CD4-positive, alpha-beta T cell (primary cell): ENCODE measurements at regions not wholly inside any gene's neighbourhood (a gene's known extent, or its start where the extent isn't known, plus 50 kb on each side); places are given as distances from the start of the nearest gene placed in this dataset.

Source experiments
- ATAC-seq: fragments of 200-7000 bp; cut with Tn5 transposase; one replicate; pipeline ENCODE4 v1.10.0; 2022; ENCODE audit warnings: mild to moderate bottlenecking; ENCODE audit not compliant: poor library complexity
- CTCF ChIA-PET: fragments of 350-600 bp; sonication (Branson Sonifier 250); formaldehyde crosslinking; loops from one replicate; lab custom pipeline; 2021; ENCODE audit warnings: antibody characterized with exemption, inconsistent platforms; lab: Charles Lee
- POLR2A ChIA-PET: fragments of 350-600 bp; sonication (Branson Sonifier 250); formaldehyde crosslinking; loops from one replicate; lab custom pipeline; 2021; ENCODE audit warnings: antibody characterized with exemption, inconsistent platforms; lab: Charles Lee
- DNase-seq, 14 experiments: peaks; one replicate each; pipeline ENCODE4 v3.0.0-alpha.2; 2013 to 2020; ENCODE audit warnings: mixed read lengths in 2 of 14
- H3K27ac ChIP-seq, 2 donors: one replicate each; pipeline versions ENCODE4 v1.5.1 to v1.7.0; 2013; ENCODE audit warnings: low read length in 2 of 2, low read depth in 1 of 2, mild to moderate bottlenecking in 1 of 2
- H3K27me3 ChIP-seq, 2 experiments: 1 replicate in 1 of 2; 2 replicates in 1 of 2; pipeline versions ENCODE4 v1.6.1 to v1.7.0; 2013; ENCODE audit warnings: low read length in 2 of 2, control low read depth in 1 of 2, mild to moderate bottlenecking in 1 of 2, moderate library complexity in 1 of 2; ENCODE audit not compliant: insufficient read depth in 2 of 2, control insufficient read depth in 1 of 2
- H3K36me3 ChIP-seq: one replicate; pipeline ENCODE4 v1.6.1; 2013; ENCODE audit warnings: low read length, control low read depth; ENCODE audit not compliant: insufficient read depth
- H3K4me1 ChIP-seq: one replicate; pipeline ENCODE4 v1.6.1; 2013; ENCODE audit warnings: low read length, control low read depth; ENCODE audit not compliant: insufficient read depth
- H3K4me3 ChIP-seq: one replicate; pipeline ENCODE4 v1.5.1; 2013; ENCODE audit warnings: mild to moderate bottlenecking, low read length, moderate library complexity
- H3K9me3 ChIP-seq, 2 experiments: 1 replicate in 1 of 2; 2 replicates in 1 of 2; pipeline versions ENCODE4 v1.6.1 to v1.7.0; 2013; ENCODE audit warnings: low read length in 2 of 2, mild to moderate bottlenecking in 2 of 2, control low read depth in 1 of 2, moderate library complexity in 1 of 2; ENCODE audit not compliant: control insufficient read depth in 1 of 2, insufficient read depth in 1 of 2
- H3K27ac Mint-ChIP-seq: one replicate; pipeline ENCODE4 v1.8.0; 2020; ENCODE audit warnings: mixed read lengths
- H3K27me3 Mint-ChIP-seq: one replicate; pipeline ENCODE4 v1.8.0; 2021; ENCODE audit warnings: mixed read lengths
- H3K36me3 Mint-ChIP-seq: one replicate; pipeline ENCODE4 v1.8.0; 2021; ENCODE audit warnings: low read depth, mixed read lengths
- H3K4me1 Mint-ChIP-seq: one replicate; pipeline ENCODE4 v1.8.0; 2021; ENCODE audit warnings: low read depth, mixed read lengths
- H3K4me3 Mint-ChIP-seq: one replicate; pipeline ENCODE4 v1.8.0; 2020; ENCODE audit warnings: mild to moderate bottlenecking, mixed read lengths
- H3K9me3 Mint-ChIP-seq: one replicate; pipeline ENCODE4 v1.8.0; 2020; ENCODE audit warnings: mixed read lengths
- intact Hi-C, 2 experiments: fragments of 100-400 bp; cut with DNase I in 1 of 2; cut with micrococcal nuclease in 1 of 2; formaldehyde crosslinking; loops; one replicate each; pipeline versions ENCODE4 v1.15.1 to v1.9.0; 2023 to 2025; cut with DNase I, micrococcal nuclease
- TF ChIP-seq, protein P1 (sequence below): fragments of 200-600 bp; IDR thresholded peaks from one replicate; pipeline ENCODE4 v1.8.0; 2022; ENCODE audit warnings: antibody characterized with exemption, mild to moderate bottlenecking

GRCh38 chr6:97864826-97865225 is 581.8 kb upstream of the MMS22L start:
- ATAC-seq (no peak), DNase-seq (no peak)
- TF ChIP-seq, protein P1, sequence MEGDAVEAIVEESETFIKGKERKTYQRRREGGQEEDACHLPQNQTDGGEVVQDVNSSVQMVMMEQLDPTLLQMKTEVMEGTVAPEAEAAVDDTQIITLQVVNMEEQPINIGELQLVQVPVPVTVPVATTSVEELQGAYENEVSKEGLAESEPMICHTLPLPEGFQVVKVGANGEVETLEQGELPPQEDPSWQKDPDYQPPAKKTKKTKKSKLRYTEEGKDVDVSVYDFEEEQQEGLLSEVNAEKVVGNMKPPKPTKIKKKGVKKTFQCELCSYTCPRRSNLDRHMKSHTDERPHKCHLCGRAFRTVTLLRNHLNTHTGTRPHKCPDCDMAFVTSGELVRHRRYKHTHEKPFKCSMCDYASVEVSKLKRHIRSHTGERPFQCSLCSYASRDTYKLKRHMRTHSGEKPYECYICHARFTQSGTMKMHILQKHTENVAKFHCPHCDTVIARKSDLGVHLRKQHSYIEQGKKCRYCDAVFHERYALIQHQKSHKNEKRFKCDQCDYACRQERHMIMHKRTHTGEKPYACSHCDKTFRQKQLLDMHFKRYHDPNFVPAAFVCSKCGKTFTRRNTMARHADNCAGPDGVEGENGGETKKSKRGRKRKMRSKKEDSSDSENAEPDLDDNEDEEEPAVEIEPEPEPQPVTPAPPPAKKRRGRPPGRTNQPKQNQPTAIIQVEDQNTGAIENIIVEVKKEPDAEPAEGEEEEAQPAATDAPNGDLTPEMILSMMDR = no peak
- H3K4me1 Mint-ChIP-seq = no peaks in the 10 kb centered on the region
- H3K9me3 ChIP-seq = no peaks in the 10 kb centered on the region
- H3K27ac Mint-ChIP-seq = no peak overlapping the region
- ChIA-PET CTCF (no interaction called here), POLR2A (no interaction called here)
- H3K27me3 ChIP-seq = no peaks in the 10 kb centered on the region
- H3K36me3 ChIP-seq = no peaks in the 10 kb centered on the region
- H3K4me1 ChIP-seq = no peaks in the 10 kb centered on the region
- no peak overlapping the region for H3K27ac ChIP-seq
- no peaks in the 10 kb centered on the region for H3K9me3 Mint-ChIP-seq
- no peak overlapping the region for H3K4me3 ChIP-seq
- intact Hi-C loops = no loop called here
- no peaks in the 10 kb centered on the region for H3K36me3 Mint-ChIP-seq
- no peaks in the 10 kb centered on the region for H3K27me3 Mint-ChIP-seq
- H3K4me3 Mint-ChIP-seq = no peak overlapping the region

- Histone ChIP-seq H3K4me3 (no peak overlapping the region), H3K36me3 (no peaks in the 10 kb centered on the region), H3K9me3 (no peaks in the 10 kb centered on the region), H3K27me3 (no peaks in the 10 kb centered on the region), H3K27ac (no peak overlapping the region), H3K4me1 (no peaks in the 10 kb centered on the region)
- TF ChIP-seq, protein P1 = no peak
- ATAC-seq (no peak), DNase-seq (no peak)
- no peaks in the 10 kb centered on the region for H3K9me3 Mint-ChIP-seq
- H3K36me3 Mint-ChIP-seq = no peaks in the 10 kb centered on the region
- intact Hi-C loops = no loop called here
- H3K4me3 Mint-ChIP-seq = no peak overlapping the region
- H3K27me3 Mint-ChIP-seq = no peaks in the 10 kb centered on the region
- ChIA-PET CTCF (no interaction called here), POLR2A (no interaction called here)
- H3K4me1 Mint-ChIP-seq = no peaks in the 10 kb centered on the region
- no peak overlapping the region for H3K27ac Mint-ChIP-seq
Observed at GRCh38 chr6:97865612-97866011, 582.6 kb upstream of the MMS22L start.

GRCh38 chr6:97866616-97867015 is 583.6 kb upstream of the MMS22L start:
- Mint-ChIP-seq H3K36me3 (no peaks in the 10 kb centered on the region), H3K27me3 (no peaks in the 10 kb centered on the region), H3K9me3 (no peaks in the 10 kb centered on the region), H3K4me1 (no peaks in the 10 kb centered on the region), H3K4me3 (no peak overlapping the region), H3K27ac (no peak overlapping the region)
- Histone ChIP-seq H3K36me3 (no peaks in the 10 kb centered on the region), H3K9me3 (no peaks in the 10 kb centered on the region), H3K4me3 (no peak overlapping the region), H3K27ac (no peak overlapping the region), H3K4me1 (no peaks in the 10 kb centered on the region), H3K27me3 (no peaks in the 10 kb centered on the region)
- DNase-seq = no peak
- intact Hi-C loops = no loop called here
- POLR2A ChIA-PET = no interaction called here
- no peak for ATAC-seq
- TF ChIP-seq, protein P1 = no peak
- CTCF ChIA-PET = no interaction called here
